Osteoblast (primary cell): ENCODE measurements at regions not wholly inside any gene's neighbourhood (a gene's known extent, or its start where the extent isn't known, plus 50 kb on each side); places are given as distances from the start of the nearest gene placed in this dataset.

Experiments used
- DNase-seq: peaks from one replicate; pipeline ENCODE4 v3.0.0; 2011; ENCODE audit warnings: low spot score, mixed read lengths; ENCODE audit not compliant: insufficient read length; ENCODE audit errors: missing footprints
- H2AFZ ChIP-seq: 2 replicates; pipeline ENCODE4 v1.6.0; 2011; ENCODE audit warnings: mild to moderate bottlenecking, low read length
- H3K27ac ChIP-seq: 2 replicates; pipeline ENCODE4 v1.5.1; 2011; ENCODE audit warnings: mild to moderate bottlenecking, low read depth, low read length, moderate library complexity
- H3K27me3 ChIP-seq: 2 replicates; pipeline ENCODE4 v1.6.0; 2012; ENCODE audit warnings: mild to moderate bottlenecking, control low read depth, inconsistent platforms, low read length, moderate library complexity; ENCODE audit not compliant: insufficient read depth
- H3K36me3 ChIP-seq: 2 replicates; pipeline ENCODE4 v1.5.1; 2011; ENCODE audit warnings: mild to moderate bottlenecking, low read length, control low read depth, moderate library complexity; ENCODE audit not compliant: insufficient read depth
- H3K4me1 ChIP-seq: 2 replicates; pipeline ENCODE4 v1.5.1; 2011; ENCODE audit warnings: mild to moderate bottlenecking, low read length, control low read depth, moderate library complexity; ENCODE audit not compliant: insufficient read depth
- H3K4me2 ChIP-seq: 2 replicates; pipeline ENCODE4 v1.6.0; 2011; ENCODE audit warnings: mild to moderate bottlenecking, low read length; ENCODE audit not compliant: insufficient read depth
- H3K4me3 ChIP-seq: fragments of 200-600 bp; sonication (generic); 3 replicates; pipeline ENCODE4 v1.5.1; 2012; ENCODE audit warnings: mild to moderate bottlenecking, low read length, inconsistent platforms; ENCODE audit not compliant: insufficient read depth
- H3K79me2 ChIP-seq: 2 replicates; pipeline ENCODE4 v1.6.0; 2012; ENCODE audit warnings: mild to moderate bottlenecking, low read length, control low read depth, inconsistent platforms; ENCODE audit not compliant: insufficient read depth
- H3K9me3 ChIP-seq: 2 replicates; pipeline ENCODE4 v1.5.1; 2011; ENCODE audit warnings: low read depth, low read length, control low read depth
- H4K20me1 ChIP-seq: 2 replicates; pipeline ENCODE4 v1.6.0; 2012; ENCODE audit warnings: mild to moderate bottlenecking, low read length, control low read depth; ENCODE audit not compliant: insufficient read depth
- TF ChIP-seq, protein P1 (sequence below): IDR thresholded peaks from 2 replicates; pipeline ENCODE4 v1.5.1; 2011; ENCODE audit warnings: mild to moderate bottlenecking, low read depth, low read length, moderate library complexity; ENCODE audit errors: extremely low read depth

DNA sequence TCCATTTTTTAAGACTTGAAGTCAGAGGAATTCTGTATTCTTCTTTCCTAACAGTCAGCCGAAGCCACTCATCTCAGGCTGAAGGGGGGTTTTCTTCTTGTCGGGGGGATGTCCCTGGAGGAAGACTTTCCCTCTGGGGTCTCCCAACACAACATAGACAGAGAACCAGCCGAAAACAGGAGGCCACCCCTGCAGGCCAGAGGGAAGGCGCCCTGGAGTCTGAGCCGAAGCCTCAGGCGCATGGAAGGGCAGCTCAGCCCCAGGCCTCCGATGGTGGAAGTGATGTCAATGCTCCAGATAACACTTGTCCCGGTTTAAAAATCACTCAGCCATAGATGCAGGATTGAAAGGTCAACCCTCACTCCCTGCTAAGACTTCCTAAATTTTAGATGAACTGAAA lies 1393.0 kb downstream of the TBC1D22A start:
- Histone ChIP-seq H3K27me3 (no peaks in the 10 kb centered on the region), H3K27ac (no peak overlapping the region), H3K79me2 (no peaks in the 10 kb centered on the region), H3K4me1 (no peaks in the 10 kb centered on the region), H3K36me3 (no peaks in the 10 kb centered on the region), H3K4me2 (no peak overlapping the region), H3K9me3 (no peaks in the 10 kb centered on the region), H3K4me3 (no peak overlapping the region), H2AFZ (no peak overlapping the region), H4K20me1 (no peaks in the 10 kb centered on the region)
- TF ChIP-seq, protein P1, sequence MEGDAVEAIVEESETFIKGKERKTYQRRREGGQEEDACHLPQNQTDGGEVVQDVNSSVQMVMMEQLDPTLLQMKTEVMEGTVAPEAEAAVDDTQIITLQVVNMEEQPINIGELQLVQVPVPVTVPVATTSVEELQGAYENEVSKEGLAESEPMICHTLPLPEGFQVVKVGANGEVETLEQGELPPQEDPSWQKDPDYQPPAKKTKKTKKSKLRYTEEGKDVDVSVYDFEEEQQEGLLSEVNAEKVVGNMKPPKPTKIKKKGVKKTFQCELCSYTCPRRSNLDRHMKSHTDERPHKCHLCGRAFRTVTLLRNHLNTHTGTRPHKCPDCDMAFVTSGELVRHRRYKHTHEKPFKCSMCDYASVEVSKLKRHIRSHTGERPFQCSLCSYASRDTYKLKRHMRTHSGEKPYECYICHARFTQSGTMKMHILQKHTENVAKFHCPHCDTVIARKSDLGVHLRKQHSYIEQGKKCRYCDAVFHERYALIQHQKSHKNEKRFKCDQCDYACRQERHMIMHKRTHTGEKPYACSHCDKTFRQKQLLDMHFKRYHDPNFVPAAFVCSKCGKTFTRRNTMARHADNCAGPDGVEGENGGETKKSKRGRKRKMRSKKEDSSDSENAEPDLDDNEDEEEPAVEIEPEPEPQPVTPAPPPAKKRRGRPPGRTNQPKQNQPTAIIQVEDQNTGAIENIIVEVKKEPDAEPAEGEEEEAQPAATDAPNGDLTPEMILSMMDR, result no peak
- DNase-seq, result no peak

DNA sequence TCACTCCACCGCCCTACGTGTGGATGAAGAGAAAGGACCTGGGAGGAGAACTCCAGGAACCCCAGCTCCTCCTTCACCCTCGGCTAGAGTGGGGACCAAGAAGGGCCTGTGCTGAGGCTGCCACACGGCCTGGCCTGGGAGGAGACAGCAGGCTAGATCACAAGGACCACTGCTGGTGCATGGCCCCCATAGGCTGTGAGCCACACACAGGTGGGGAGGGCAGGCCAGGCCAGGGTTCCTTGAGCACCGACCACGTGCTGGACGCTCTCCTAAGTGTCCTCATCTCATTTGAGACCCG lies 1392.4 kb downstream of the TBC1D22A start:
- Histone ChIP-seq H3K9me3 (no peaks in the 10 kb centered on the region), H3K27me3 (no peaks in the 10 kb centered on the region), H4K20me1 (no peaks in the 10 kb centered on the region), H3K4me3 (no peak overlapping the region), H3K4me1 (no peaks in the 10 kb centered on the region), H3K4me2 (no peak overlapping the region), H3K27ac (no peak overlapping the region), H3K79me2 (no peaks in the 10 kb centered on the region), H2AFZ (no peak overlapping the region), H3K36me3 (no peaks in the 10 kb centered on the region)
- DNase-seq, result no peak
- TF ChIP-seq, protein P1, result no peak

DNA sequence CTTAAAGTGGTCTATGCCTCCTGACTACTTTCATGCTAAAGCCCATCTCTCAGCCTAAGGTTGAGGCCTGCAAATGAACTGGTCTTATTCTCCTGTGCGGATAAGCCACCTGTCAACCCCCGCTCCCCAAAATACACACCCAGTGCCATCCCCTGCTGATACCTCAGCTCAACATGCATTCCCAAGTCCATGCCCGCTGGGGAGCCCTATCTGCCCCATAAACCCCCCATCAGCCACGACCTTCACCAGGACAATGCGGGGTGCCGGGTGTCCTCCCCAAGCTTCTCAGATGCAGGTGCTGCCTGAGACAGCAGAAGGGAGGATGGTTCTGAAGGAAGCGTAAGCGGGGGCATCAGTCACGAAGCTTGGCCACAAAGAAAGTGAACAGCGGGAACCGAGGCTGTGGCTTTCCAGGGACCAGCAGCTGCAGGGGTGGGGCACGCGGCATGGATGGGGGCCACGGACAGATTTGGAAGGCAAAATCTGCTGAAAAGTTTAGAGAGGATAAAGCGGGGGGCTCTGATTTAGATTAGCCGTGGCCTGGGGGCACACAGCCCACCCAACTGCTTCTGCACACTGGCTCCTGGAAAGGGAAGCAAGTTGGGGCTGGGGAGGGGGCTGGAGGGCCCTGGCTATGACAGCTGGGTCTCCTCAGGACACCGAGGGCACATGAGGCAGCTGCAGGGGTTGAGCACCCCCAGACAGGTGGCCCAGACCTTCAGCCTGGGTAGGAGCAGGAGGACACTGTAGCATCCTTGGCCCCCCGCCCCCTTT lies 1391.9 kb downstream of the TBC1D22A start:
- Histone ChIP-seq H3K79me2 (no peaks in the 10 kb centered on the region), H4K20me1 (no peaks in the 10 kb centered on the region), H3K9me3 (no peaks in the 10 kb centered on the region), H3K4me1 (no peaks in the 10 kb centered on the region), H3K4me2 (no peak overlapping the region), H3K27me3 (no peaks in the 10 kb centered on the region), H3K36me3 (no peaks in the 10 kb centered on the region), H3K27ac (no peak overlapping the region), H2AFZ (no peak overlapping the region), H3K4me3 (no peak overlapping the region)
- no peak for DNase-seq
- TF ChIP-seq, protein P1, result no peak

DNA sequence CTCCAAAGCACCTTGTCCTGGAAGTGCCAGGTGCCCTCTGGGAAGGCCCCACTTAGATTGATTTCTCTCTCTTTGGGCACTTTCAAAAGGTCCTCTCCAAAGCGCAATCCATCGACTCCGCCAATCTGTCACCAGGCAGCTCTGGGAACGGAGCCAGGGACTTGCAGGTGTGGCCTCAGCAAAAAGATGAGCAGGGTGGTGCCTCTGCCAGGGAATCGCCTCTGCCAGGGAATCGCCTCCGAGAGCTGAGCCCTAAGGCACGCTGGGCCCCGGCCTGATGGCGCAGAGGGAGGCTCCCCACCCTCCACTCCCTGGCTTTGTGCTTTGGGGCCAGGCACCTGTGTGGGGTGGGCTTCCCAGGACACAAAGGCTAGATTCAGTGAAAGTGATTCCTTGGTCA lies 1391.3 kb downstream of the TBC1D22A start:
- TF ChIP-seq, protein P1, result no peak
- Histone ChIP-seq H3K27me3 (no peaks in the 10 kb centered on the region), H4K20me1 (no peaks in the 10 kb centered on the region), H3K27ac (no peak overlapping the region), H3K4me1 (no peaks in the 10 kb centered on the region), H3K9me3 (no peaks in the 10 kb centered on the region), H3K4me2 (no peak overlapping the region), H3K36me3 (no peaks in the 10 kb centered on the region), H3K4me3 (no peak overlapping the region), H3K79me2 (no peaks in the 10 kb centered on the region), H2AFZ (no peak overlapping the region)
- DNase-seq, result no peak
